ENCODE measurements at regions not wholly inside any gene's neighbourhood (a gene's known extent, or its start where the extent isn't known, plus 50 kb on each side); places are given as distances from the start of the nearest gene placed in this dataset.

- no peak for DNase-seq
- Histone ChIP-seq H2BK120ac (ENCODE audit: low read depth, low read length) (no peak overlapping the region), H3K27me3 (ENCODE audit: control insufficient read depth, insufficient read depth, low read length) (peaks cover 1% of the 10 kb centered on the region; the same call in 1 of the 2 replicates), H3K4ac (ENCODE audit: low read depth, low read length) (no peak overlapping the region), H3K14ac (replicated peaks; ENCODE audit: low read depth, low read length) (no peak overlapping the region), H4K91ac (ENCODE audit: insufficient read depth, low read depth, low read length) (no peak overlapping the region), H3K4me3 (ENCODE audit: insufficient read depth, low read depth, low read length) (no peak overlapping the region), H3K4me1 (ENCODE audit: control insufficient read depth, insufficient read depth, low read length) (no peaks in the 10 kb centered on the region), H2BK20ac (ENCODE audit: low read depth, low read length) (no peak overlapping the region), H2BK15ac (ENCODE audit: low read depth, low read length) (no peak overlapping the region), H2AFZ (replicated peaks; ENCODE audit: low read length, poor library complexity) (no peak overlapping the region), H3K36me3 (ENCODE audit: control insufficient read depth, insufficient read depth, low read length) (no peaks in the 10 kb centered on the region), H2BK5ac (ENCODE audit: low read depth, low read length, poor library complexity, severe bottlenecking) (no peak overlapping the region), H3K18ac (ENCODE audit: low read depth, low read length) (no peak overlapping the region), H3K56ac (ENCODE audit: extremely low read depth, insufficient read depth, low read length) (no peak overlapping the region), H3K9me1 (ENCODE audit: insufficient read depth, low read length) (no peaks in the 10 kb centered on the region), H3K27ac (ENCODE audit: insufficient read depth, low read length) (no peak overlapping the region), H3K79me1 (ENCODE audit: low read depth in 1 of 2, low read length in 2 of 2) (no peaks in the 10 kb centered on the region), H3K23ac (ENCODE audit: low read depth, low read length) (no peak overlapping the region), H2AK9ac (replicated peaks; ENCODE audit: low read depth, low read length, poor library complexity) (no peak overlapping the region), H4K5ac (ENCODE audit: low read depth, low read length) (no peak overlapping the region), H3K4me2 (ENCODE audit: low read depth, low read length) (no peak overlapping the region), H3K9ac (ENCODE audit: low read depth, low read length) (no peak overlapping the region), H2AK5ac (ENCODE audit: low read depth, low read length) (no peak overlapping the region), H4K20me1 (ENCODE audit: insufficient read depth, low read length) (no peaks in the 10 kb centered on the region), H3K9me3 (ENCODE audit: control insufficient read depth, insufficient read depth, low read length) (no peaks in the 10 kb centered on the region), H4K8ac (ENCODE audit: low read depth in 2 of 2, low read length in 2 of 2) (no peak overlapping the region)
- ATAC-seq (ENCODE audit: low read depth), result no peak
- dilution Hi-C loops (cut with HindIII; ENCODE audit: low sequenced_read_pairs, unreplicated experiment) (no loop called here), intact Hi-C loops (cut with micrococcal nuclease) (no loop called here), in situ Hi-C loops (cut with MboI; ENCODE audit: low sequenced_read_pairs) (no loop called here)
- ChIA-PET POLR2A (ENCODE audit: unreplicated experiment) (no interaction called here), CTCF (interaction anchor here (1.0 kb wide), 1 partner anchor 13 kb away, joined by 3 read pairs; no protein-coding TSS in a partner anchor)
- no CpG with 5 or more reads among the region's 2 CpGs for WGBS, 2 experiments (ENCODE audit: extremely low coverage in 2 of 2, insufficient read length in 1 of 2)
- BruUV-seq (replicated peaks), result no TSS peak
- no peak for TF ChIP-seq CEBPB (IDR thresholded peaks at IDR 0.05; ENCODE audit: low read depth, low read length)
- TF ChIP-seq SMC3 (IDR thresholded peaks at IDR 0.05; ENCODE audit: low read depth, low read length), result no peak
- TF ChIP-seq RFX5 (IDR thresholded peaks at IDR 0.05; ENCODE audit: low read depth, low read length), result no peak
- TF ChIP-seq CTCF (conservative IDR thresholded peaks at IDR 0.05; ENCODE audit: low read depth, low read length), result no peak
- no peak for TF ChIP-seq NFE2L2 (IDR thresholded peaks at IDR 0.05; ENCODE audit: low read depth, low read length)
- no peak for TF ChIP-seq CHD1 (IDR thresholded peaks at IDR 0.05; ENCODE audit: low read depth, low read length)
- TF ChIP-seq BHLHE40 (IDR thresholded peaks at IDR 0.05; ENCODE audit: low read depth, low read length), result no peak
Observed at GRCh38 chr2:18106841-18107240, 228.4 kb downstream of the KCNS3 start.

Measured in IMR-90 (cell line).